HepG2 (cell line): ENCODE measurements at regions not wholly inside any gene's neighbourhood (a gene's known extent, or its start where the extent isn't known, plus 50 kb on each side); places are given as distances from the start of the nearest gene placed in this dataset.

Experiments used
- ATAC-seq: fragments of 200-7000 bp; cut with Tn5 transposase; 3 replicates; pipeline ENCODE4 v1.9.1; 2020; ENCODE audit warnings: mild to moderate bottlenecking, moderate library complexity
- BruUV-seq: library from RNA; stranded (reverse); fragments of 400-500 nt; replicated peaks from 2 replicates; lab custom pipeline; 2021; lab: Mats Ljungman, UMichigan
- CTCF ChIA-PET: fragments of 300-600 bp; formaldehyde crosslinking; extraction: SDS; loops from one replicate; lab custom pipeline; 2021; ENCODE audit warnings: low total read pairs, inconsistent platforms, low intra/inter-chr PET ratio; lab: Yijun Ruan, JAX
- POLR2A ChIA-PET: fragments of 350-600 bp; sonication (Branson Sonifier 250); formaldehyde crosslinking; loops from one replicate; lab custom pipeline; 2020; ENCODE audit warnings: antibody characterized with exemption, inconsistent platforms; lab: Yijun Ruan, JAX
- DNase-seq: peaks from one replicate; pipeline ENCODE4 v3.0.0-alpha.2; 2015; ENCODE audit warnings: low spot score
- FAIRE-seq: peaks from 3 replicates; lab custom pipeline; 2011; peaks lifted over from hg19 to GRCh38; lab: Jason Lieb, UNC
- H2AFZ ChIP-seq: one replicate; pipeline ENCODE4 v1.6.1; 2011; ENCODE audit warnings: low read length, inconsistent platforms
- H3K27ac ChIP-seq: fragments of 300-600 bp; 3 replicates; pipeline ENCODE4 v1.8.0; 2011; ENCODE audit warnings: mixed run types, mild to moderate bottlenecking, mixed read lengths, low read length, inconsistent platforms; ENCODE audit not compliant: insufficient read depth; ENCODE audit errors: extremely low read length
- H3K27me3 ChIP-seq, 2 experiments: fragments of 200-600 bp in 1 of 2; 2 replicates in 1 of 2; 3 replicates in 1 of 2; pipeline versions ENCODE4 v1.6.0 to v1.8.0; 2011; ENCODE audit warnings: low read length in 2 of 2, mild to moderate bottlenecking in 2 of 2, moderate library complexity in 2 of 2, inconsistent platforms in 1 of 2; ENCODE audit not compliant: insufficient read depth in 2 of 2, control insufficient read depth in 1 of 2
- H3K36me3 ChIP-seq, 2 experiments: fragments of 200-600 bp in 1 of 2; replicated peaks in 1 of 2; 2 replicates in 1 of 2; 3 replicates in 1 of 2; pipeline versions ENCODE4 v1.5.1 to v1.8.0; 2011; ENCODE audit warnings: low read length in 2 of 2, inconsistent platforms in 1 of 2; ENCODE audit not compliant: insufficient read depth in 2 of 2, control insufficient read depth in 1 of 2
- H3K4me1 ChIP-seq: 2 replicates; pipeline ENCODE4 v1.5.1; 2012; ENCODE audit warnings: low read length, inconsistent platforms; ENCODE audit not compliant: insufficient read depth
- H3K4me2 ChIP-seq: 2 replicates; pipeline ENCODE4 v1.6.0; 2011; ENCODE audit warnings: low read depth, low read length, inconsistent platforms
- H3K4me3 ChIP-seq, 3 experiments: fragments of 200-600 bp in 1 of 3; sonication (generic), shearing (Covaris generic) in 1 of 3; replicated peaks in 1 of 3; 2 replicates each; pipeline ENCODE4 v1.5.1; 2011 to 2016; ENCODE audit warnings: low read length in 3 of 3, inconsistent platforms in 2 of 3, low read depth in 2 of 3, mild to moderate bottlenecking in 2 of 3, control low read depth in 1 of 3, mixed read lengths in 1 of 3; ENCODE audit not compliant: insufficient read depth in 1 of 3
- H3K79me2 ChIP-seq: one replicate; pipeline ENCODE4 v1.6.1; 2011; ENCODE audit warnings: low read length, inconsistent platforms; ENCODE audit not compliant: insufficient read depth
- H3K9ac ChIP-seq: 2 replicates; pipeline ENCODE4 v1.6.0; 2011; ENCODE audit warnings: mild to moderate bottlenecking, low read depth, low read length, inconsistent platforms; ENCODE audit not compliant: insufficient read depth
- H3K9me3 ChIP-seq: 2 replicates; pipeline ENCODE4 v1.5.1; 2012; ENCODE audit warnings: mild to moderate bottlenecking, low read length
- H4K20me1 ChIP-seq: 2 replicates; pipeline ENCODE4 v1.6.0; 2011; ENCODE audit warnings: inconsistent platforms, mild to moderate bottlenecking, low read length, moderate library complexity; ENCODE audit not compliant: insufficient read depth
- FOSL1 ChIP-seq: sonication (generic); formaldehyde crosslinking; IDR thresholded peaks from 2 replicates; pipeline ENCODE4 v1.9.0; 2021; ENCODE audit warnings: missing genetic modification reagents, borderline replicate concordance
- GATAD1 ChIP-seq: IDR thresholded peaks from 2 replicates; pipeline ENCODE4 v1.6.1; 2016; ENCODE audit warnings: missing genetic modification reagents, missing compliant biosample characterization
- GPN1 ChIP-seq: sonication (generic); formaldehyde crosslinking; IDR thresholded peaks from 2 replicates; pipeline ENCODE4 v1.5.1; 2020; ENCODE audit warnings: missing genetic modification reagents, borderline replicate concordance
- JUN ChIP-seq: sonication (generic); formaldehyde crosslinking; IDR thresholded peaks from 2 replicates; pipeline ENCODE4 v1.4.0; 2020; ENCODE audit warnings: mild to moderate bottlenecking, missing genetic modification reagents
- MBD4 ChIP-seq: IDR thresholded peaks from 2 replicates; pipeline ENCODE4 v1.6.1; 2012; ENCODE audit warnings: low read length, inconsistent platforms, borderline replicate concordance
- NBN ChIP-seq: fragments of 450-650 bp; conservative IDR thresholded peaks from 2 replicates; pipeline ENCODE4 v1.6.1; 2017
- NFE2 ChIP-seq: sonication (generic); formaldehyde crosslinking; IDR thresholded peaks from 2 replicates; pipeline ENCODE4 v1.4.0; 2020; ENCODE audit warnings: missing genetic modification reagents
- POLR2A ChIP-seq, 2 experiments: IDR thresholded peaks; 2 replicates each; pipeline ENCODE4 v1.6.1; 2011; ENCODE audit warnings: low read depth in 2 of 2, low read length in 2 of 2, mild to moderate bottlenecking in 1 of 2, moderate library complexity in 1 of 2; ENCODE audit not compliant: insufficient read depth in 1 of 2
- RFXAP ChIP-seq: sonication (generic); formaldehyde crosslinking; IDR thresholded peaks from 2 replicates; pipeline ENCODE4 v1.4.0; 2020; ENCODE audit warnings: missing genetic modification reagents, borderline replicate concordance
- RNF219 ChIP-seq: sonication (generic); formaldehyde crosslinking; IDR thresholded peaks from 2 replicates; pipeline ENCODE4 v1.5.0; 2020; ENCODE audit warnings: mild to moderate bottlenecking, missing genetic modification reagents
- TCF12 ChIP-seq, 2 experiments: fragments of 450-650 bp in 1 of 2; sonication (generic) in 1 of 2; formaldehyde crosslinking in 1 of 2; IDR thresholded peaks; 2 replicates each; pipeline versions ENCODE4 v1.6.1 to v1.8.0; 2017 to 2022; ENCODE audit warnings: antibody characterized with exemption in 1 of 2, mild to moderate bottlenecking in 1 of 2, missing genetic modification reagents in 1 of 2, moderate library complexity in 1 of 2
- ZEB1 ChIP-seq: IDR thresholded peaks from 2 replicates; pipeline ENCODE4 v1.6.1; 2012; ENCODE audit warnings: mild to moderate bottlenecking, low read depth, inconsistent platforms; ENCODE audit not compliant: insufficient replicate concordance
- ZNF441 ChIP-seq: sonication (generic); formaldehyde crosslinking; IDR thresholded peaks from 2 replicates; pipeline ENCODE4 v1.7.0; 2021; ENCODE audit warnings: missing genetic modification reagents, borderline replicate concordance
- WGBS: methylation state at CpG from one replicate; pipeline ENCODE4 v1.1.6; 2017; ENCODE audit warnings: low lambda C conversion rate; 5-methylcytosine and 5-hydroxymethylcytosine counted together
- in situ Hi-C: cut with HindIII; loops from 2 replicates; pipeline ENCODE4 v1.10.0; 2017; ENCODE audit warnings: low pct_unique_long_range_greater_than_20kb; ENCODE audit not compliant: extremely low pct_ligation_motif_present
- intact Hi-C: fragments of 100-400 bp; cut with micrococcal nuclease; formaldehyde crosslinking; loops from one replicate; pipeline ENCODE4 v1.10.0; 2022; ENCODE audit not compliant: unreplicated experiment

- no peak for TF ChIP-seq GPN1 (CRISPR knock-in tag)
Measured at GRCh38 chr9:134984372-134985265, 66.9 kb upstream of the FCN1 start (continued).

GRCh38 chr9:134985451-134985850, 67.7 kb upstream of the FCN1 start:
- no TSS peak for BruUV-seq
- ATAC-seq (no peak), FAIRE-seq (no peak), DNase-seq (no peak)
- Histone ChIP-seq H3K4me2 (no peak overlapping the region), H4K20me1 (no peaks in the 10 kb centered on the region), H3K79me2 (no peaks in the 10 kb centered on the region), H3K9ac (no peak overlapping the region), H3K4me1 (no peaks in the 10 kb centered on the region), H3K27me3 (peaks cover 6 to 24% of the 10 kb centered on the region in 2 experiments; a peak in 4 of 5 replicates), H2AFZ (no peak overlapping the region), H3K4me3 (no peak overlapping the region), H3K9me3 (peaks cover 11% of the 10 kb centered on the region; the same call in 1 of the 2 replicates), H3K36me3 (no peaks in the 10 kb centered on the region), H3K27ac (no peak overlapping the region)
- TF ChIP-seq NFE2 (CRISPR knock-in tag), result no peak
- no peak for TF ChIP-seq MBD4
- no peak for TF ChIP-seq JUN
- TF ChIP-seq NBN, result no peak
- TF ChIP-seq GATAD1 (CRISPR knock-in tag), result no peak
- TF ChIP-seq RFXAP (CRISPR knock-in tag), result no peak
- TF ChIP-seq ZEB1, result no peak
- TF ChIP-seq TCF12 (IDR thresholded peaks at IDR 0.05), result no peak
- no peak for TF ChIP-seq TCF12 (CRISPR knock-in tag; IDR thresholded peaks at IDR 0.05)
- TF ChIP-seq POLR2A (IDR thresholded peaks at IDR 0.05; ENCODE audit: insufficient read depth in 1 of 2, low read depth in 2 of 2, low read length in 2 of 2), result no peak
- no peak for TF ChIP-seq FOSL1 (CRISPR knock-in tag)
- TF ChIP-seq RNF219 (CRISPR knock-in tag), result no peak
- no peak for TF ChIP-seq ZNF441 (CRISPR knock-in tag)
- in situ Hi-C loops, result no loop called here
- ChIA-PET CTCF (no interaction called here), POLR2A (no interaction called here)
- 22% methylated on average over 7 of the region's 7 CpGs for WGBS
- intact Hi-C loops, result no loop called here
